ENCODE measurements at regions not wholly inside any gene's neighbourhood (a gene's known extent, or its start where the extent isn't known, plus 50 kb on each side); places are given as distances from the start of the nearest gene placed in this dataset.

DNA sequence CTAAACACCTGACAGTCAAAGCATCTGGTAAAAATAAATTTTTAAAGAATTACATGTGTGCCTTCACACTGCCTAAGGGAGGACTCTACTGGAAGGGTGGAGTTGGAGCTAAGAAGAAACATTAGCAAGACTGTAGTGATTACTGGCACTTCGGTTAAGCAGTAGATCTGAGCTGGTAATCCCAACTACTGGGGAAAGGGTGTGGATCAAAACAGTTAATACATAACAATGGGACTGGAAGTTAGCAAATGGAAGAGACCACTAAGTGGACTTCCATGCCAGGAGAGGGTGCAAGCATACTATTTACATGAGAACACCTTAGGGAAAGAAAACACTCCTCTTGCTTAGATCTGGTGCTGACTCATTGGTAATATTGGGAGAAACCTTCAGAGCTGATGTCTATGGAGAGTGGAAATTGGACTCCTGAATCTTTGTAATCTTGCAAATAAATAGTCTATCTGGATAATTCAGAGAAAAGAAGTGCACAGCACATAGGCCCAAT, 519.6 kb upstream of the LINC00305 start:
- Histone ChIP-seq H3K4me3 (ENCODE audit: low read length) (no peak overlapping the region), H3K36me3 (ENCODE audit: control insufficient read depth, insufficient read depth, low read length) (no peaks in the 10 kb centered on the region), H3K27me3 (ENCODE audit: control insufficient read depth, insufficient read depth, low read length) (no peaks in the 10 kb centered on the region), H3K9me3 (ENCODE audit: control insufficient read depth, insufficient read depth, low read length) (no peaks in the 10 kb centered on the region), H3K27ac (ENCODE audit: low read length) (no peak overlapping the region), H3K4me1 (ENCODE audit: control insufficient read depth, insufficient read depth, low read length) (no peaks in the 10 kb centered on the region)
- WGBS (ENCODE audit: insufficient coverage): 85% methylated on average over 1 of the region's 1 CpG
- no peaks in the 10 kb centered on the region for H3K27me3 Mint-ChIP-seq (ENCODE audit: low read depth in 2 of 2)
- TF ChIP-seq, protein P1, sequence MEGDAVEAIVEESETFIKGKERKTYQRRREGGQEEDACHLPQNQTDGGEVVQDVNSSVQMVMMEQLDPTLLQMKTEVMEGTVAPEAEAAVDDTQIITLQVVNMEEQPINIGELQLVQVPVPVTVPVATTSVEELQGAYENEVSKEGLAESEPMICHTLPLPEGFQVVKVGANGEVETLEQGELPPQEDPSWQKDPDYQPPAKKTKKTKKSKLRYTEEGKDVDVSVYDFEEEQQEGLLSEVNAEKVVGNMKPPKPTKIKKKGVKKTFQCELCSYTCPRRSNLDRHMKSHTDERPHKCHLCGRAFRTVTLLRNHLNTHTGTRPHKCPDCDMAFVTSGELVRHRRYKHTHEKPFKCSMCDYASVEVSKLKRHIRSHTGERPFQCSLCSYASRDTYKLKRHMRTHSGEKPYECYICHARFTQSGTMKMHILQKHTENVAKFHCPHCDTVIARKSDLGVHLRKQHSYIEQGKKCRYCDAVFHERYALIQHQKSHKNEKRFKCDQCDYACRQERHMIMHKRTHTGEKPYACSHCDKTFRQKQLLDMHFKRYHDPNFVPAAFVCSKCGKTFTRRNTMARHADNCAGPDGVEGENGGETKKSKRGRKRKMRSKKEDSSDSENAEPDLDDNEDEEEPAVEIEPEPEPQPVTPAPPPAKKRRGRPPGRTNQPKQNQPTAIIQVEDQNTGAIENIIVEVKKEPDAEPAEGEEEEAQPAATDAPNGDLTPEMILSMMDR (IDR thresholded peaks at IDR 0.05): no peak
- no peak overlapping the region for H3K27ac Mint-ChIP-seq
- no peak overlapping the region for H3K4me3 Mint-ChIP-seq
- H3K4me1 Mint-ChIP-seq: no peaks in the 10 kb centered on the region
- H3K36me3 Mint-ChIP-seq: no peaks in the 10 kb centered on the region
- ATAC-seq (no peak), DNase-seq (no peak)
- intact Hi-C loops (cut with micrococcal nuclease): no loop called here
- H3K9me3 Mint-ChIP-seq: peaks cover 5 to 13% of the 10 kb centered on the region in 2 donors

DNA sequence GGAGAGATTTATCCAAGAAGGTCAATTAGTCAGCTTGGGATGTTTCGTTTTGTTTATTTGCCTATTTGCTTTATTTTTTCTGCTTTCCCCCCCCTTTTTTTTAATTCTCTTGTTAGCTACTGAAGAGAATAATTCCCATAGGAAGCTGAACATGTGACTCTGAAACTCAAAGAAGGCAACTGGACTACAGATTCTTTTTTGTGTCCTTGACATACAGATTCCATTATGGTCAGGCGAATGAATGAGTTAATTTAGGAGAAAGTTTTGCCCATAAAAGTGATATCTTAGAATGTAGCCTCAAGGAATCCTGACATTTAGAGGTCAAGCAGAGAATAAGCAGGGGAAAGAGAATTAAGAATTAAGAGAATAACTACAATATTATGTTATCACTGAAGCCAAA, 514.2 kb upstream of the LINC00305 start:
- Mint-ChIP-seq H3K9me3 (peaks cover 9 to 24% of the 10 kb centered on the region in 2 donors), H3K36me3 (no peaks in the 10 kb centered on the region), H3K27me3 (ENCODE audit: low read depth in 2 of 2) (no peaks in the 10 kb centered on the region), H3K27ac (no peak overlapping the region), H3K4me3 (no peak overlapping the region), H3K4me1 (no peaks in the 10 kb centered on the region)
- no peak for ATAC-seq
- H3K36me3 ChIP-seq (ENCODE audit: control insufficient read depth, insufficient read depth, low read length): no peaks in the 10 kb centered on the region
- H3K4me3 ChIP-seq (ENCODE audit: low read length): no peak overlapping the region
- 100% methylated on average over 1 of the region's 2 CpGs for WGBS (ENCODE audit: insufficient coverage)
- peaks cover 4% of the 10 kb centered on the region for H3K9me3 ChIP-seq (ENCODE audit: control insufficient read depth, insufficient read depth, low read length)
- intact Hi-C loops (cut with micrococcal nuclease): no loop called here
- DNase-seq: no peak
- TF ChIP-seq, protein P1 (IDR thresholded peaks at IDR 0.05): no peak
- no peak overlapping the region for H3K27ac ChIP-seq (ENCODE audit: low read length)
- H3K4me1 ChIP-seq (ENCODE audit: control insufficient read depth, insufficient read depth, low read length): no peaks in the 10 kb centered on the region
- H3K27me3 ChIP-seq (ENCODE audit: control insufficient read depth, insufficient read depth, low read length): no peaks in the 10 kb centered on the region

DNA sequence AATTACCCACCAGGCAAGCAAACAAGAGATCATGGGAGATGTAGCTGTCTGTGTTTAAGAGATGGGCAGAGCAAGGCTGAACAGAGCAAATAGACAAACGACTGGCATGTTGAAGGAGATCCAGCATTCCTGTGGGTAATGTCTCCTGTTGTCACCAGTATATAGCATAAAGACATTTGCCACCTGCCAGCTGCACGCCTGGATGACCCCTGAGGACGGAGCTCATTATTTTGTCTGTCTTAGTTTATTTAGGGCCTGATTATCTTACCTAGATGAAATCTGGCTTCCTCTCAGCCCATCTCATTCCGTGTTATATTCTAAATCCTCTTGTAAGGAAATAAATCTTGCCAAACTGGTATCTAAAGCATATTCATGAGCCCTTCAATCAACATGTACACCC, 510.3 kb upstream of the LINC00305 start:
- ATAC-seq (no peak), DNase-seq (no peak)
- intact Hi-C loops (cut with micrococcal nuclease): no loop called here
- H3K27ac Mint-ChIP-seq: no peak overlapping the region
- no peaks in the 10 kb centered on the region for H3K36me3 Mint-ChIP-seq
- TF ChIP-seq, protein P1 (IDR thresholded peaks at IDR 0.05): no peak
- H3K4me3 Mint-ChIP-seq: no peak overlapping the region
- no peaks in the 10 kb centered on the region for H3K4me1 ChIP-seq (ENCODE audit: control insufficient read depth, insufficient read depth, low read length)
- H3K9me3 ChIP-seq (ENCODE audit: control insufficient read depth, insufficient read depth, low read length): peaks cover 4% of the 10 kb centered on the region
- H3K27ac ChIP-seq (ENCODE audit: low read length): no peak overlapping the region
- WGBS (ENCODE audit: insufficient coverage): 72% methylated on average over 4 of the region's 4 CpGs
- H3K36me3 ChIP-seq (ENCODE audit: control insufficient read depth, insufficient read depth, low read length): no peaks in the 10 kb centered on the region
- H3K9me3 Mint-ChIP-seq: peaks cover 11 to 24% of the 10 kb centered on the region in 2 donors
- H3K27me3 Mint-ChIP-seq (ENCODE audit: low read depth in 2 of 2): no peaks in the 10 kb centered on the region
- no peak overlapping the region for H3K4me3 ChIP-seq (ENCODE audit: low read length)
- no peaks in the 10 kb centered on the region for H3K4me1 Mint-ChIP-seq
- H3K27me3 ChIP-seq (ENCODE audit: control insufficient read depth, insufficient read depth, low read length): no peaks in the 10 kb centered on the region

DNA sequence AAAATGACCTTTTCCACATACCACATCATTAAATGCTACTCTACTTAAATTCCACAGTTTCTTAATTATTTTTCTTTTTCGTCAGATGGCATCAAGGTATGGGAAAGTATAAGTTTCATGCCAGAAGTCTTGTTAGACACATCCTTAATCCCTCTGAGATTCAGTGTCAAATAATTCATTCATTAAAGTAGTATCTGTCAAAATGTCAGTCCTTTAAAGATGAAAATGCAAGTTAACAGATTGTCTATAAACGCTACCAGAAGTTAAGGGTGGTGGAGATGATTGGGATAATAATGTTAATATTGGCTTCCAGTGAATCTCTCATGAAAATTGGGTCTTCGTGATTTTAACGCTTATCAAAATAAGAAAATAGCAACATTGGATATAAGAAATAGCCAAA, 504.2 kb upstream of the LINC00305 start:
- H3K27ac Mint-ChIP-seq: no peak overlapping the region

More for the DNA sequence above, 504.2 kb upstream of the LINC00305 start:
- no peaks in the 10 kb centered on the region for H3K9me3 ChIP-seq (ENCODE audit: control insufficient read depth, insufficient read depth, low read length)
- H3K36me3 ChIP-seq (ENCODE audit: control insufficient read depth, insufficient read depth, low read length): no peaks in the 10 kb centered on the region
- intact Hi-C loops (cut with micrococcal nuclease): no loop called here
- TF ChIP-seq, protein P1 (IDR thresholded peaks at IDR 0.05): no peak
- no peaks in the 10 kb centered on the region for H3K27me3 Mint-ChIP-seq (ENCODE audit: low read depth in 2 of 2)
- 85% methylated on average over 2 of the region's 4 CpGs for WGBS (ENCODE audit: insufficient coverage)
- no peak overlapping the region for H3K4me3 Mint-ChIP-seq
- H3K27me3 ChIP-seq (ENCODE audit: control insufficient read depth, insufficient read depth, low read length): no peaks in the 10 kb centered on the region
- H3K4me1 Mint-ChIP-seq: no peaks in the 10 kb centered on the region
- H3K36me3 Mint-ChIP-seq: no peaks in the 10 kb centered on the region
- peaks cover 8% of the 10 kb centered on the region in 2 donors for H3K9me3 Mint-ChIP-seq
- DNase-seq (no peak), ATAC-seq (no peak)
- no peak overlapping the region for H3K27ac ChIP-seq (ENCODE audit: low read length)
- H3K4me3 ChIP-seq (ENCODE audit: low read length): no peak overlapping the region
- H3K4me1 ChIP-seq (ENCODE audit: control insufficient read depth, insufficient read depth, low read length): no peaks in the 10 kb centered on the region

All from natural killer cell (primary cell).